Natural killer cell (primary cell): ENCODE measurements at regions not wholly inside any gene's neighbourhood (a gene's known extent, or its start where the extent isn't known, plus 50 kb on each side); places are given as distances from the start of the nearest gene placed in this dataset.

Source experiments
- ATAC-seq, 3 donors: fragments of 150-1000 bp in 2 of 3; fragments of 200-7000 bp in 1 of 3; cut with Tn5 transposase; 1 replicate in 1 of 3; 2 replicates in 2 of 3; pipeline ENCODE4 v1.10.0; 2021; ENCODE audit warnings: mild to moderate bottlenecking in 2 of 3, moderate library complexity in 2 of 3
- DNase-seq, 2 donors: peaks; one replicate each; pipeline versions ENCODE4 v3.0.0 to v3.0.0-alpha.2; 2013 to 2021; ENCODE audit warnings: mixed read lengths in 1 of 2
- H3K27ac ChIP-seq: one replicate; pipeline ENCODE4 v1.5.1; 2013; ENCODE audit warnings: mild to moderate bottlenecking, low read length
- H3K27me3 ChIP-seq: one replicate; pipeline ENCODE4 v1.6.1; 2013; ENCODE audit warnings: low read length; ENCODE audit not compliant: control insufficient read depth, insufficient read depth
- H3K36me3 ChIP-seq: one replicate; pipeline ENCODE4 v1.6.1; 2013; ENCODE audit warnings: low read length; ENCODE audit not compliant: control insufficient read depth, insufficient read depth
- H3K4me1 ChIP-seq: one replicate; pipeline ENCODE4 v1.6.1; 2013; ENCODE audit warnings: low read length; ENCODE audit not compliant: control insufficient read depth, insufficient read depth
- H3K4me3 ChIP-seq: one replicate; pipeline ENCODE4 v1.5.1; 2013; ENCODE audit warnings: low read length
- H3K9me3 ChIP-seq: one replicate; pipeline ENCODE4 v1.6.1; 2013; ENCODE audit warnings: low read length; ENCODE audit not compliant: control insufficient read depth, insufficient read depth
- H3K27ac Mint-ChIP-seq, 2 donors: one replicate each; pipeline ENCODE4 v1.8.0; 2022; ENCODE audit warnings: mild to moderate bottlenecking in 2 of 2, mixed read lengths in 2 of 2, moderate library complexity in 1 of 2
- H3K27me3 Mint-ChIP-seq, 2 donors: one replicate each; pipeline ENCODE4 v1.8.0; 2022; ENCODE audit warnings: low read depth in 2 of 2, mixed read lengths in 2 of 2
- H3K36me3 Mint-ChIP-seq: one replicate; pipeline ENCODE4 v1.8.0; 2022; ENCODE audit warnings: mixed read lengths
- H3K4me1 Mint-ChIP-seq, 2 donors: one replicate each; pipeline ENCODE4 v1.8.0; 2022; ENCODE audit warnings: mixed read lengths in 2 of 2
- H3K4me3 Mint-ChIP-seq: one replicate; pipeline ENCODE4 v1.8.0; 2022; ENCODE audit warnings: mild to moderate bottlenecking, moderate library complexity, mixed read lengths
- H3K9me3 Mint-ChIP-seq, 2 donors: one replicate each; pipeline ENCODE4 v1.8.0; 2022; ENCODE audit warnings: mixed read lengths in 2 of 2
- CTCF ChIP-seq: fragments of 200-600 bp; IDR thresholded peaks from one replicate; pipeline ENCODE4 v1.8.0; 2022; ENCODE audit warnings: antibody characterized with exemption
- WGBS: methylation state at CpG from one replicate; pipeline ENCODE4 v1.1.7; 2013; ENCODE audit warnings: missing lambda C conversion rate; ENCODE audit not compliant: insufficient coverage; 5-methylcytosine and 5-hydroxymethylcytosine counted together
- intact Hi-C: fragments of 100-400 bp; cut with micrococcal nuclease; formaldehyde crosslinking; loops from one replicate; pipeline ENCODE4 v1.14.2; 2022

DNA sequence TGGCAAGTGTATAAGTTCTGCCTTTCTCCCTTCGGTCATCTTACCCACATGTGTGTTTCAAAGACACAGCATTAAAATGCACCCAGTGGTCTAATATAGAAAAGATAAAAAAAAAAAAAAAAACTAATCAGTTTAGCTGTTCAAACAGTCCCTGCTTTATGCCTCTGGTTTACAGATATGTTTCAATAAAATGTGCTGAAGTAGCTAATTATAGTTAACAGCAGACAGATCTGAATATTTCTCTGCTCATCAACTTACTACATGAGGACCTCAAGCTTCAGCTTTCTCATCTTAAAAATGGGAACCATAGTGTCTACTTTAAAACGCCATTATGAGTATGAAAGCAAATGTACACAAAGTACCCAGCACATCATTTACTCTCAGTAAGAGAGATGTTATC is 280.6 kb upstream of the DEFB112 start:
- no peak for ATAC-seq
- peaks cover 16 to 18% of the 10 kb centered on the region in 2 donors for H3K9me3 Mint-ChIP-seq
- H3K27me3 ChIP-seq: no peaks in the 10 kb centered on the region
- intact Hi-C loops: no loop called here
- no peak overlapping the region for H3K27ac Mint-ChIP-seq
- no peak for TF ChIP-seq CTCF
- WGBS: no CpG with 5 or more reads among the region's 2 CpGs
- no peaks in the 10 kb centered on the region for H3K9me3 ChIP-seq
- no peak overlapping the region for H3K27ac ChIP-seq
- no peaks in the 10 kb centered on the region for H3K27me3 Mint-ChIP-seq
- H3K4me1 Mint-ChIP-seq: no peaks in the 10 kb centered on the region
- H3K4me3 Mint-ChIP-seq: no peak overlapping the region
- H3K36me3 ChIP-seq: no peaks in the 10 kb centered on the region
- no peak overlapping the region for H3K4me3 ChIP-seq
- no peak for DNase-seq
- H3K4me1 ChIP-seq: no peaks in the 10 kb centered on the region
- no peaks in the 10 kb centered on the region for H3K36me3 Mint-ChIP-seq

DNA sequence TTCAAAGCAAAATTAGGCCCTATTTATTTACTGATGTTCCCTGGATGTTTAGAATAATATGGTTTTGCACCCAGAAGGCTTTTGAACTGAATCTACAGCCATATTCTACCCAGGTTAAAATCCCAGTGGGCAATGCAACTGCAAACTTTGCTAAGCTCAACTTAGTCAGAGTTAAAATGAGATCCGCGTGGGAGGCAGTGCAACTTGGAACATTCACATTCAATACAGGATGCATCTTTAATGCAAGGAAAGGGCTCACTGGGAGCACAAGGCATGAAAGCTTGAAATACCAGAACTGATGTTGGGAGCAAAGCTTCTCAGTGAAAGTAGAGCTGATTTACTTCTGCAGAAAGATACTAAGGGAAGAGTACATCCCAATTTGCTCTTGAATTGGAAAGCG is 281.2 kb upstream of the DEFB112 start:
- H3K9me3 Mint-ChIP-seq: peaks cover 11 to 20% of the 10 kb centered on the region in 2 donors
- no peaks in the 10 kb centered on the region for H3K4me1 Mint-ChIP-seq
- WGBS: 89% methylated on average over 3 of the region's 3 CpGs
- no peak overlapping the region for H3K4me3 ChIP-seq
- H3K9me3 ChIP-seq: no peaks in the 10 kb centered on the region
- H3K27me3 ChIP-seq: no peaks in the 10 kb centered on the region
- no peak overlapping the region for H3K27ac ChIP-seq
- intact Hi-C loops: no loop called here
- no peaks in the 10 kb centered on the region for H3K36me3 ChIP-seq
- no peak for ATAC-seq
- TF ChIP-seq CTCF: no peak
- no peaks in the 10 kb centered on the region for H3K4me1 ChIP-seq
- H3K36me3 Mint-ChIP-seq: no peaks in the 10 kb centered on the region
- no peak overlapping the region for H3K27ac Mint-ChIP-seq
- H3K4me3 Mint-ChIP-seq: no peak overlapping the region
- no peaks in the 10 kb centered on the region for H3K27me3 Mint-ChIP-seq
- no peak for DNase-seq

- Mint-ChIP-seq H3K27me3 (no peaks in the 10 kb centered on the region), H3K9me3 (peaks cover 8 to 16% of the 10 kb centered on the region in 2 donors), H3K4me3 (no peak overlapping the region), H3K4me1 (no peaks in the 10 kb centered on the region), H3K27ac (no peak overlapping the region), H3K36me3 (no peaks in the 10 kb centered on the region)
- no peak for TF ChIP-seq CTCF
- Histone ChIP-seq H3K4me1 (no peaks in the 10 kb centered on the region), H3K27me3 (no peaks in the 10 kb centered on the region), H3K36me3 (no peaks in the 10 kb centered on the region), H3K4me3 (no peak overlapping the region), H3K27ac (no peak overlapping the region), H3K9me3 (no peaks in the 10 kb centered on the region)
- WGBS: 87% methylated on average over 4 of the region's 4 CpGs
- no peak for DNase-seq
- intact Hi-C loops: no loop called here
- ATAC-seq: no peak
These were observed 284.0 kb upstream of the DEFB112 start for GRCh38 chr6:50333696-50334095.

- Mint-ChIP-seq H3K4me3 (no peak overlapping the region), H3K36me3 (no peaks in the 10 kb centered on the region), H3K27ac (no peak overlapping the region), H3K9me3 (peaks cover 13 to 22% of the 10 kb centered on the region in 2 donors), H3K4me1 (no peaks in the 10 kb centered on the region), H3K27me3 (no peaks in the 10 kb centered on the region)
- Histone ChIP-seq H3K4me1 (no peaks in the 10 kb centered on the region), H3K4me3 (no peak overlapping the region), H3K9me3 (no peaks in the 10 kb centered on the region), H3K27me3 (no peaks in the 10 kb centered on the region), H3K27ac (no peak overlapping the region), H3K36me3 (no peaks in the 10 kb centered on the region)
- DNase-seq (no peak), ATAC-seq (no peak)
- no peak for TF ChIP-seq CTCF
- intact Hi-C loops: no loop called here
- 88% methylated on average over 2 of the region's 3 CpGs for WGBS
These were observed 287.9 kb upstream of the DEFB112 start for GRCh38 chr6:50337532-50338122.
